ENCODE measurements at regions not wholly inside any gene's neighbourhood (a gene's known extent, or its start where the extent isn't known, plus 50 kb on each side); places are given as distances from the start of the nearest gene placed in this dataset.

- no peak for TF ChIP-seq FOXP1 (IDR thresholded peaks at IDR 0.05)
- TF ChIP-seq FOXP1 (CRISPR knock-in tag; IDR thresholded peaks at IDR 0.05), result no peak
- TF ChIP-seq, protein P1, sequence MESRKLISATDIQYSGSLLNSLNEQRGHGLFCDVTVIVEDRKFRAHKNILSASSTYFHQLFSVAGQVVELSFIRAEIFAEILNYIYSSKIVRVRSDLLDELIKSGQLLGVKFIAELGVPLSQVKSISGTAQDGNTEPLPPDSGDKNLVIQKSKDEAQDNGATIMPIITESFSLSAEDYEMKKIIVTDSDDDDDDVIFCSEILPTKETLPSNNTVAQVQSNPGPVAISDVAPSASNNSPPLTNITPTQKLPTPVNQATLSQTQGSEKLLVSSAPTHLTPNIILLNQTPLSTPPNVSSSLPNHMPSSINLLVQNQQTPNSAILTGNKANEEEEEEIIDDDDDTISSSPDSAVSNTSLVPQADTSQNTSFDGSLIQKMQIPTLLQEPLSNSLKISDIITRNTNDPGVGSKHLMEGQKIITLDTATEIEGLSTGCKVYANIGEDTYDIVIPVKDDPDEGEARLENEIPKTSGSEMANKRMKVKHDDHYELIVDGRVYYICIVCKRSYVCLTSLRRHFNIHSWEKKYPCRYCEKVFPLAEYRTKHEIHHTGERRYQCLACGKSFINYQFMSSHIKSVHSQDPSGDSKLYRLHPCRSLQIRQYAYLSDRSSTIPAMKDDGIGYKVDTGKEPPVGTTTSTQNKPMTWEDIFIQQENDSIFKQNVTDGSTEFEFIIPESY (CRISPR knock-in tag; IDR thresholded peaks at IDR 0.05), result no peak
- TF ChIP-seq, protein P2, sequence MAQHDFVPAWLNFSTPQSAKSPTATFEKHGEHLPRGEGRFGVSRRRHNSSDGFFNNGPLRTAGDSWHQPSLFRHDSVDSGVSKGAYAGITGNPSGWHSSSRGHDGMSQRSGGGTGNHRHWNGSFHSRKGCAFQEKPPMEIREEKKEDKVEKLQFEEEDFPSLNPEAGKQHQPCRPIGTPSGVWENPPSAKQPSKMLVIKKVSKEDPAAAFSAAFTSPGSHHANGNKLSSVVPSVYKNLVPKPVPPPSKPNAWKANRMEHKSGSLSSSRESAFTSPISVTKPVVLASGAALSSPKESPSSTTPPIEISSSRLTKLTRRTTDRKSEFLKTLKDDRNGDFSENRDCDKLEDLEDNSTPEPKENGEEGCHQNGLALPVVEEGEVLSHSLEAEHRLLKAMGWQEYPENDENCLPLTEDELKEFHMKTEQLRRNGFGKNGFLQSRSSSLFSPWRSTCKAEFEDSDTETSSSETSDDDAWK (CRISPR knock-in tag; IDR thresholded peaks at IDR 0.05), result no peak
- no peak for TF ChIP-seq HNF1B (CRISPR knock-in tag; IDR thresholded peaks at IDR 0.05)
Observed at GRCh38 chr11:79925570-79925969, 484.7 kb upstream of the TENM4 start (continued).

- Histone ChIP-seq H3K27me3 (ENCODE audit: control insufficient read depth in 1 of 2, insufficient read depth in 2 of 2, low read length in 2 of 2) (no peaks in the 10 kb centered on the region), H3K9me3 (ENCODE audit: low read length) (no peaks in the 10 kb centered on the region), H4K20me1 (ENCODE audit: insufficient read depth, low read length) (no peaks in the 10 kb centered on the region), H3K4me1 (ENCODE audit: insufficient read depth, low read length) (no peaks in the 10 kb centered on the region), H3K4me3 (replicated peaks in 1 of 3; ENCODE audit: insufficient read depth in 1 of 3, low read depth in 2 of 3, low read length in 3 of 3) (no peak overlapping the region), H3K27ac (ENCODE audit: extremely low read length, insufficient read depth, low read length) (no peak overlapping the region), H3K79me2 (ENCODE audit: insufficient read depth, low read length) (no peaks in the 10 kb centered on the region), H3K36me3 (replicated peaks in 1 of 2; ENCODE audit: control insufficient read depth in 1 of 2, insufficient read depth in 2 of 2, low read length in 2 of 2) (no peaks in the 10 kb centered on the region), H3K4me2 (ENCODE audit: low read depth, low read length) (no peak overlapping the region), H2AFZ (ENCODE audit: low read length) (no peak overlapping the region), H3K9ac (ENCODE audit: insufficient read depth, low read depth, low read length) (no peak overlapping the region)
- no peak for FAIRE-seq
- CTCF ChIA-PET (ENCODE audit: low intra/inter-chr PET ratio, low total read pairs), result no interaction called here
- intact Hi-C loops (cut with micrococcal nuclease; ENCODE audit: unreplicated experiment), result no loop called here
- in situ Hi-C loops (cut with HindIII; ENCODE audit: extremely low pct_ligation_motif_present, low pct_unique_long_range_greater_than_20kb), result no loop called here
- POLR2A ChIA-PET, result no interaction called here
- no peak for ATAC-seq
- no peak for DNase-seq (ENCODE audit: low spot score)
- 42% methylated on average over 3 of the region's 3 CpGs for WGBS (ENCODE audit: low lambda C conversion rate)
- no TSS peak for BruUV-seq (replicated peaks)
- no peak for TF ChIP-seq ELF3 (CRISPR knock-in tag; IDR thresholded peaks at IDR 0.05)
- TF ChIP-seq ZNF296 (CRISPR knock-in tag; conservative IDR thresholded peaks at IDR 0.05), result no peak
- TF ChIP-seq, protein P3, sequence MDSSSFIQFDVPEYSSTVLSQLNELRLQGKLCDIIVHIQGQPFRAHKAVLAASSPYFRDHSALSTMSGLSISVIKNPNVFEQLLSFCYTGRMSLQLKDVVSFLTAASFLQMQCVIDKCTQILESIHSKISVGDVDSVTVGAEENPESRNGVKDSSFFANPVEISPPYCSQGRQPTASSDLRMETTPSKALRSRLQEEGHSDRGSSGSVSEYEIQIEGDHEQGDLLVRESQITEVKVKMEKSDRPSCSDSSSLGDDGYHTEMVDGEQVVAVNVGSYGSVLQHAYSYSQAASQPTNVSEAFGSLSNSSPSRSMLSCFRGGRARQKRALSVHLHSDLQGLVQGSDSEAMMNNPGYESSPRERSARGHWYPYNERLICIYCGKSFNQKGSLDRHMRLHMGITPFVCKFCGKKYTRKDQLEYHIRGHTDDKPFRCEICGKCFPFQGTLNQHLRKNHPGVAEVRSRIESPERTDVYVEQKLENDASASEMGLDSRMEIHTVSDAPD (CRISPR knock-in tag; IDR thresholded peaks at IDR 0.05), result no peak
- TF ChIP-seq ZNF331 (CRISPR knock-in tag; IDR thresholded peaks at IDR 0.05), result no peak
- TF ChIP-seq TEAD2 (CRISPR knock-in tag; IDR thresholded peaks at IDR 0.05), result no peak
- no peak for TF ChIP-seq ISX (CRISPR knock-in tag; conservative IDR thresholded peaks at IDR 0.05)
- TF ChIP-seq HOXA5 (CRISPR knock-in tag; IDR thresholded peaks at IDR 0.05), result no peak
- TF ChIP-seq SALL2 (CRISPR knock-in tag; IDR thresholded peaks at IDR 0.05), result no peak
- no peak for TF ChIP-seq MED8 (CRISPR knock-in tag; IDR thresholded peaks at IDR 0.05; ENCODE audit: insufficient replicate concordance)
- no peak for TF ChIP-seq SOX13 (IDR thresholded peaks at IDR 0.05)
- no peak for TF ChIP-seq SOX13 (CRISPR knock-in tag; conservative IDR thresholded peaks at IDR 0.05 in 1 of 2, IDR thresholded peaks at IDR 0.05 in 1 of 2)
- TF ChIP-seq ATM (IDR thresholded peaks at IDR 0.05; ENCODE audit: borderline replicate concordance), result no peak
- TF ChIP-seq ZNF562 (CRISPR knock-in tag; IDR thresholded peaks at IDR 0.05; ENCODE audit: borderline replicate concordance), result no peak
- no peak for TF ChIP-seq TOPORS (CRISPR knock-in tag; IDR thresholded peaks at IDR 0.05)
- TF ChIP-seq ZNF678 (CRISPR knock-in tag; IDR thresholded peaks at IDR 0.05), result no peak
- no peak for TF ChIP-seq ZBTB21 (CRISPR knock-in tag; IDR thresholded peaks at IDR 0.05)
- TF ChIP-seq GTF3A (CRISPR knock-in tag; conservative IDR thresholded peaks at IDR 0.05), result no peak
Observed at GRCh38 chr11:79922641-79923040, 481.8 kb upstream of the TENM4 start.
